ENCODE measurements at regions not wholly inside any gene's neighbourhood (a gene's known extent, or its start where the extent isn't known, plus 50 kb on each side); places are given as distances from the start of the nearest gene placed in this dataset.

- DNase-seq (ENCODE audit: insufficient read length, low spot score) (no peak), FAIRE-seq (no peak)
These were observed 102.6 kb upstream of the GIMD1 start for GRCh38 chr4:106471151-106471550.

DNA sequence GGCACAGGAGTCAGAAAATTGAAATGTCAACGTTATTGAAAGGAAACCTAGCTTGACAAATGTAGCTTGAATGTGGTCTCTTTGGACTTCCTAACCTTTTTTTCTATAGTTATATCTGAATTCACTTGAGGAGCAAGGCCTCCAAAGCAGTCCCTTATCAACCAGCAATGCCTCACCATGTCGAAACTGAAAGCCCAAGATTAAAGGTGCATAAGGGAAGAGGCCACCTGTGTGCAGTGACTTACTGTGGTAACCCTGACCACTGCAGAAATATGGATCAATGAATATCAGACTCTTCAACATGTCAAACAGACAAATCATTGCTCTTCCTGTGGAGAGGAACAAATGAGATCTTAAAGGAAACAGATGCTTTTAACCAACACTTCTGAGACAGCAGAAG is 95.0 kb upstream of the GIMD1 start:
- DNase-seq (ENCODE audit: insufficient read length, low spot score) (no peak), FAIRE-seq (no peak)

- DNase-seq (ENCODE audit: insufficient read length, low spot score), result no peak
- FAIRE-seq, result no peak
These were observed 86.0 kb upstream of the GIMD1 start for GRCh38 chr4:106454581-106454980.

DNA sequence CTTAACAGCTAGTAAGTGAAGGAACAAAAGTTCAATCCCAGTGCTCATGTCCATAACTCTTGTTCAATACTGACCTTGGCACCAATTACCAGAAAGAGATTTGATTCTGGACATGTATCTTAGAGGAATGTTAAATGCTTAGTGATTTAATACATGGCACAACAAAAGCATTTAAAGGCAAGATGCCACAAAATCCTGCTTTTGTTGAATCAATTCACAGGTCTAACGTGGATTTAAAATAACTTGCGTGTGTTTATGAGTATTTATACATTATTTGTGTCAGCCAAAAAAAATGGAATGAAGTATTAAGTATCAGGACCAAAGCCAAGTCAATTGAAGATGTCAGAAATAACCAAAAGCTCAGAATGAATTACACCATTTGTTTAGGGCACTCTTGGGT is 85.4 kb upstream of the GIMD1 start:
- DNase-seq (ENCODE audit: insufficient read length, low spot score) (no peak), FAIRE-seq (no peak)

GRCh38 chr4:106451091-106451490 is 82.5 kb upstream of the GIMD1 start:
- no peak for FAIRE-seq
- DNase-seq (ENCODE audit: insufficient read length, low spot score), result no peak

DNA sequence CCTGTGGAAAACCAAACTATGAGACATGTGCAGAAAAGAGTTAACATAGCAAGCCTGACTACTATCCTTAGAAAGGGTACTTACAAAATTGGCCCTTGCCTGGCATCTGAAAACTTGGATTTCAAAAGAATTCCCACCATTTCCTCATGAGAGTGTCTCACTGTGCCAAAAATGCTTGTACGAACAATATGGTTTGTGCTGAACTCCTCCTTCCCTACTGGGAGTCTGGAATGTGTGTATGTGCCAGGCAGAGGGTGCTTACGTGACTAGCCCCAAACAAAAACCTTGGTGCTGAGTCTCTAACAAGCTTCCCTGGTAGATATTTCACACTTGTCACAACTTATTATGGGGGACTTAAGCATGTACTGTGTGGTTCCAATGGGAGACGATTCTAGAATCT is 81.7 kb upstream of the GIMD1 start:
- DNase-seq (ENCODE audit: insufficient read length, low spot score) (no peak), FAIRE-seq (no peak)

- no peak for DNase-seq (ENCODE audit: insufficient read length, low spot score)
- FAIRE-seq, result no peak
These were observed 76.0 kb upstream of the GIMD1 start for GRCh38 chr4:106444557-106444956.

DNA sequence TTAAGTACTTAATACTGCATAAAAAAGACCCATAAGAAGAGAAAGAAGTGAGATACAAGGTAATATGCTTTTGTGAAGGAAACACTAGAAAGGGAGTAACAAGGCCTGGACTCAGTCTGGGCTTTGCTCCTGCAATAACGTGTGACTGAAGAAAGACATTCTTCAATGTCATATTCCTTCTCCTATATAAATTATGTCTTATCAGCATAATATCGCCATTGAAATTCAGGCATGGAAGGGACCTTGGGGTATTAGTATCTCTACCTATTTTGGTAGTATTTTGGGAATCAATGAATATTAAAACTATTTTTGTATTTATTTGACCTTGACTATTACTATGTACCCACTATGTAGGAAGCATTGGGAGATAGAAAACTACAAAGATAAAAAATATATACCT is 62.2 kb upstream of the GIMD1 start:
- DNase-seq (ENCODE audit: insufficient read length, low spot score) (no peak), FAIRE-seq (no peak)

DNA sequence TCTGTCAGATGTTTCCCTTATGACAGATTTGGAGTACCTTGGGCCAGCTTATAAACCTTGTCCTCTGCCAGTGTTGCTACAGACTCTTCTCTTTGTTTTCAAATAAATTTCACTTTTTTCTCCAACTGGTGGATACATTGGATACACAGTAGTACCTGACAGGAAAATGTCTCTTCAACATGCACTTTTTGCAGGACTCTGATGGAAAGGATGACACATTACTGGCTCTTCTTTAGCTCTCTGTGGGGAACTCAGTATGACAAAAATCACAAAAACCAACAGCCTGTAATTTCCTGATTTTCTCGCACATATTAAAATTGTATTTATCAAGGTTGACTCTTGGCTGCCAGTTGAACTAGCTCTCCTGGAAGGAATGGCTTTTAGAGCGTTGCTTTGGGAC is 61.3 kb upstream of the GIMD1 start:
- DNase-seq (ENCODE audit: insufficient read length, low spot score), result no peak
- FAIRE-seq, result no peak

DNA sequence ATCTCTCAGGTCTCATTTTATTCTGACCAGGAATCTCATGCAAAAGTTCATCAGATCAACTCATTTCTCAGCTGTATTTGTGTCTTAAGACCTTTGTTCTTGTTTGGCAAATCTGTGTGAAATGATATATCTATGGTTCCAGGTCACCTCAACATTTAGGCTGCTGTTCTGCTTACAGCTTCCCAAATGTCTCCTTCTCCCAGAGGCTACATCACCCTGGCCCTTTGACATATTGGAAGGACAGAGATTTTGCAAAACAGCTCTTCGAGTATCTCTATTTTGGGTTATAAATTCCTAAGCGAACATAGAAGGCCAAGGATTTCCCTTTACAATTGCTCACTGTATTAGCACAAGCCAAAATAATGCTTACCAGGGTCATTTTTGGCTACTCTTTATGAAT is 57.5 kb upstream of the GIMD1 start:
- no peak for FAIRE-seq
- DNase-seq (ENCODE audit: insufficient read length, low spot score), result no peak

- FAIRE-seq (no peak), DNase-seq (ENCODE audit: insufficient read length, low spot score) (no peak)
These were observed 57.0 kb upstream of the GIMD1 start for GRCh38 chr4:106425576-106425975.

- DNase-seq (ENCODE audit: insufficient read length, low spot score), result no peak
- FAIRE-seq, result no peak
These were observed 55.8 kb upstream of the GIMD1 start for GRCh38 chr4:106424426-106424825.

GRCh38 chr4:106423791-106424190 is 55.2 kb upstream of the GIMD1 start:
- no peak for DNase-seq (ENCODE audit: insufficient read length, low spot score)
- FAIRE-seq, result no peak

DNA sequence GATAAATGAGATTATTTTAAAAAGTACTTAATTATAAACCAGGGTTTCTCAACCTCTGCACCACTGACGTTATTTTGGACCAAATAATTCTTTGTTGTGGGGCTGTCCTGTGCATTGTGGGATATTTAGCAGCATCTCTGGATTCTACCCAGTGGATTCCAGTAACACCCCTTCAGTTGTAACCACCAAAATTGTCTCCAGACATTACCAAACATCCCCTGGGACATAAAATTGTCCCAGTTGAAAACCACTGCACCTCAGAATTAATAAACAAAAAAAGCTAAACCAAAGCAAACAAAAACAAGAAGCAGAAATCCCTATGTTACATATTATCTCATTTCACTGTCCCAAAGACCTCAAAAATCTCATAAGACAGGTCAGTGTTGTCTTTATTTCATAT is 54.2 kb upstream of the GIMD1 start:
- no peak for DNase-seq (ENCODE audit: insufficient read length, low spot score)
- no peak for FAIRE-seq

DNA sequence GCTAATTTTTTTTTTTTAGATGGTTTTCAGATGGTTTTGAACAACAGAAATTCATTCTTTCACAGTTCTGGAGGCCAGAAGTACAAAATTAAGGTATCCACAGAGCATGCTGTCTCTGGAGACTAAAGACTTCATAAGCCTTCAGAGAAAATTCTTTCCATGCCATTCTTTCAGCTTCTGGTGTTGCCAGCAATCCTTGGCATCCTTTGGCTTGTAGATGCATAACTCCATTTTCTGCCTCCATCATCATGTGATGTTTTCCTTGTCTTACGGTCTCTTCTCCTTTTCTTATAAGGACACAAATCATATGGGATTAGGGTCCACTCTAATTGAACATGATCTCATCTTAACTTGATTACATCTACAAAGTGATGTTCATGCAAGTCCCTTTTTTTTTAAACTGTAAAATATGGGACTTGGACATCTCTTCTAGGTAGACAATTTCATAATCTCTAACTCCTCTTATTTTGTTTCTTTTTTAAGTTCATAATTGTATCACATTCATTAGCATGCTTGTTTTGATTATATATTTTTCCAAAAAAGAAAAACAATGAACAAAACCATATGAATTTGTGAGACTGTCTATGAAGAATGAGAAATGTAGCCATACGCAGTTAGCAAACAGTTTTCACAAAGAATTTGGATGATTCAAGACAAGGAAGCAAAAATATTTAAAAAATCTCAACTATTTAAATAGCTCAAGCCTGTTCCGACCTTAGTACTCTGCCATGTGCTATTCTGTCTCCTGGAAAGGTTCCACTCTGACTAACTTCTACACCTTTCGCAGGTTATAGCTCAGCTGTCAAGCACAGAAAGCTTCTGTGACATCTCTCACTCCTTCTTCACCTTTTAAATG is 53.1 kb upstream of the GIMD1 start:
- DNase-seq (ENCODE audit: insufficient read length, low spot score), result no peak
- FAIRE-seq, result no peak

- FAIRE-seq, result no peak
- DNase-seq (ENCODE audit: insufficient read length, low spot score), result no peak
These were observed 49.9 kb upstream of the GIMD1 start for GRCh38 chr4:106418444-106418843.

All from GM19239 (cell line).